ENCODE measurements at regions not wholly inside any gene's neighbourhood (a gene's known extent, or its start where the extent isn't known, plus 50 kb on each side); places are given as distances from the start of the nearest gene placed in this dataset. TPM values are rescaled to one million over a fixed set of nuclear protein-coding genes. Genes with fewer than 3 reads are reported as not detected.

MicroRNAs encoded in the stretch of these regions (microRNA counts, 767-probe panel; counts per million panel counts)
- microRNA hsa-miR-551b-3p, result not detected

Small RNAs in the stretch of these regions (microRNA-seq; reads per million reads assigned to microRNA genes)
- 13.5 reads per million, percentile 39 among the genes with 10 or more reads in this experiment for gene MIR551B

Small RNAs in the stretch of these regions (small RNA-seq; reads per million reads assigned to genes)
- 1.5 reads per million, percentile 74 among the genes with 10 or more reads in this experiment for gene MIR551B (ENCODE audit: low replicate concordance)
- gene RNU2-20P (ENCODE audit: low replicate concordance), result 0.42 reads per million, percentile 28 among the genes with 10 or more reads in this experiment

Data from GM23338 (cell line).